MM.1S (cell line): ENCODE measurements at regions not wholly inside any gene's neighbourhood (a gene's known extent, or its start where the extent isn't known, plus 50 kb on each side); places are given as distances from the start of the nearest gene placed in this dataset.

Experiments
- EZH2 ChIP-seq: fragments of 300-600 bp; sonication (generic); optimal IDR thresholded peaks from 2 replicates; pipeline ENCODE3; 2017; ENCODE audit warnings: low read depth, mild to moderate bottlenecking, antibody characterized with exemption, low read length, mixed read lengths
- TF ChIP-seq, protein P1 (sequence below): fragments of 300-600 bp; sonication (generic); IDR thresholded peaks from 2 replicates; pipeline ENCODE4 v1.5.1; 2016; ENCODE audit warnings: antibody characterized with exemption, low read length, mixed read lengths

GRCh38 chr5:97276474-97277120 lies 93.5 kb upstream of the RIOK2 start:
- TF ChIP-seq, protein P1, sequence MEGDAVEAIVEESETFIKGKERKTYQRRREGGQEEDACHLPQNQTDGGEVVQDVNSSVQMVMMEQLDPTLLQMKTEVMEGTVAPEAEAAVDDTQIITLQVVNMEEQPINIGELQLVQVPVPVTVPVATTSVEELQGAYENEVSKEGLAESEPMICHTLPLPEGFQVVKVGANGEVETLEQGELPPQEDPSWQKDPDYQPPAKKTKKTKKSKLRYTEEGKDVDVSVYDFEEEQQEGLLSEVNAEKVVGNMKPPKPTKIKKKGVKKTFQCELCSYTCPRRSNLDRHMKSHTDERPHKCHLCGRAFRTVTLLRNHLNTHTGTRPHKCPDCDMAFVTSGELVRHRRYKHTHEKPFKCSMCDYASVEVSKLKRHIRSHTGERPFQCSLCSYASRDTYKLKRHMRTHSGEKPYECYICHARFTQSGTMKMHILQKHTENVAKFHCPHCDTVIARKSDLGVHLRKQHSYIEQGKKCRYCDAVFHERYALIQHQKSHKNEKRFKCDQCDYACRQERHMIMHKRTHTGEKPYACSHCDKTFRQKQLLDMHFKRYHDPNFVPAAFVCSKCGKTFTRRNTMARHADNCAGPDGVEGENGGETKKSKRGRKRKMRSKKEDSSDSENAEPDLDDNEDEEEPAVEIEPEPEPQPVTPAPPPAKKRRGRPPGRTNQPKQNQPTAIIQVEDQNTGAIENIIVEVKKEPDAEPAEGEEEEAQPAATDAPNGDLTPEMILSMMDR: no peak
- no peak for TF ChIP-seq EZH2
